ENCODE measurements at regions not wholly inside any gene's neighbourhood (a gene's known extent, or its start where the extent isn't known, plus 50 kb on each side); places are given as distances from the start of the nearest gene placed in this dataset.
"Not testable (repeated sequence)": the region's sequence is repeated elsewhere in the genome, so short reads cannot be mapped to it uniquely, and the experiment has no call there.

DNA sequence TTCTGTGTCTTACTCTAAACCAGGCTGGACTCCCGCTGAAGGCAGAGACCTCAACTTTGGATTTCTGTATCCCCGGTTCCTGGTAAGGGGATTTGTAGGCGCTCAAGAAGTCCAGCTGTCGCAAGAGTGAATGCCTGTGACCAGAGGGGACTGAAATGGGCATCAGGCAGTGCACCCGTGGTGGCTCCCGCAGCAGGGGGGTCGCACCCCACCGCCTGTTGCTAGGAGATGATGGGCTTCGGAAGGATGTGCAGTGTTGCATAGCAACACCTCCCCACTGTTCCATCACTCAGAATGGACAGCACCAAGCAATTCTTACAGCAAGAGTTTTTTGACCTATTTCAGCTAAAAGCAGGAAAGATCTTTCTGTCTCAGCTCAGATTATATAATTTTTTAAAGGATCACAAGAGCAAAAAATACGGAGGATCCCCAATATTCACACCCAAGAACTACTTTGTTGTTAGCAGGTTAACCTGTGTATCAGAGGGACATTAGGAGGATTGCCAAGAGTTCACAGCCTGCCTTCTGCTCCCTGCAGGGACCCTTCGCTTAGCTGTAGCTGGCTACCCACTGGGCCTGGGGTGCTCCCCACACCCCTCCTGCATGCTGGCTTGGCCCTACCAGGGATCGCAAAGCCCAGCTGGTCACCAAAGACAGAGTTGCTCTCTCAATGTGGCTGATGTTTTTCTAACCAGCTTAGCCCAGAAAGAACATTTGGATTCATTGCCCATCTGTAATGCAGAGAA, 63.8 kb downstream of the SOWAHC start:
- no peak overlapping the region for H3K4me3 ChIP-seq (ENCODE audit: low read length)
- DNase-seq (ENCODE audit: low read depth): no peak
- TF ChIP-seq, protein P1, sequence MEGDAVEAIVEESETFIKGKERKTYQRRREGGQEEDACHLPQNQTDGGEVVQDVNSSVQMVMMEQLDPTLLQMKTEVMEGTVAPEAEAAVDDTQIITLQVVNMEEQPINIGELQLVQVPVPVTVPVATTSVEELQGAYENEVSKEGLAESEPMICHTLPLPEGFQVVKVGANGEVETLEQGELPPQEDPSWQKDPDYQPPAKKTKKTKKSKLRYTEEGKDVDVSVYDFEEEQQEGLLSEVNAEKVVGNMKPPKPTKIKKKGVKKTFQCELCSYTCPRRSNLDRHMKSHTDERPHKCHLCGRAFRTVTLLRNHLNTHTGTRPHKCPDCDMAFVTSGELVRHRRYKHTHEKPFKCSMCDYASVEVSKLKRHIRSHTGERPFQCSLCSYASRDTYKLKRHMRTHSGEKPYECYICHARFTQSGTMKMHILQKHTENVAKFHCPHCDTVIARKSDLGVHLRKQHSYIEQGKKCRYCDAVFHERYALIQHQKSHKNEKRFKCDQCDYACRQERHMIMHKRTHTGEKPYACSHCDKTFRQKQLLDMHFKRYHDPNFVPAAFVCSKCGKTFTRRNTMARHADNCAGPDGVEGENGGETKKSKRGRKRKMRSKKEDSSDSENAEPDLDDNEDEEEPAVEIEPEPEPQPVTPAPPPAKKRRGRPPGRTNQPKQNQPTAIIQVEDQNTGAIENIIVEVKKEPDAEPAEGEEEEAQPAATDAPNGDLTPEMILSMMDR (conservative IDR thresholded peaks at IDR 0.05; ENCODE audit: low read length): no peak

- not testable (repeated sequence) for H3K4me3 ChIP-seq (ENCODE audit: low read length); DNase-seq (ENCODE audit: low read depth)
Measured at GRCh38 chr2:109678724-109679201, 64.6 kb downstream of the SOWAHC start.

DNA sequence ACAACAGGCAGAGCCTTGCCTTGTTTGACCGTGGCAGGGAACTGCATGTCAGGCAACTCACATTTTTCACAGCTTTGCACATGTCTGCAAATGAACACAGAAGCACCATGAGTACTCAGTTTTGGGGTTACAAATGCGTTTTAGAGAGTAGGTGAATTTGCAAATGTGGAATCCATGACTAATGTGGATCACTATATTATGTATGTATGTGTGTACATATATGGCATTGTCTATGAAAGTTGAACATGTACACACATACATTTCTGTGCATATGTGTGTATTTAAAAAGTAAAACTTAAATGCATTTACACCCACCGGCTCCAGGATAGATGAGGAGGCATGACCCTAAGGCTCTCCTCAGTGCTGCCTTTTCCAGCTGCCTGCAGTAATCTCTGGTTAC, 65.1 kb downstream of the SOWAHC start:
- DNase-seq (ENCODE audit: low read depth): no peak
- TF ChIP-seq, protein P1 (conservative IDR thresholded peaks at IDR 0.05; ENCODE audit: low read length): no peak

GRCh38 chr2:109679626-109680025, 65.5 kb downstream of the SOWAHC start:
- no peak for DNase-seq (ENCODE audit: low read depth)
- TF ChIP-seq, protein P1 (conservative IDR thresholded peaks at IDR 0.05; ENCODE audit: low read length): no peak
- no peak overlapping the region for H3K4me3 ChIP-seq (ENCODE audit: low read length)

More for the DNA sequence above, 65.1 kb downstream of the SOWAHC start:
- H3K4me3 ChIP-seq (ENCODE audit: low read length): no peak overlapping the region

DNA sequence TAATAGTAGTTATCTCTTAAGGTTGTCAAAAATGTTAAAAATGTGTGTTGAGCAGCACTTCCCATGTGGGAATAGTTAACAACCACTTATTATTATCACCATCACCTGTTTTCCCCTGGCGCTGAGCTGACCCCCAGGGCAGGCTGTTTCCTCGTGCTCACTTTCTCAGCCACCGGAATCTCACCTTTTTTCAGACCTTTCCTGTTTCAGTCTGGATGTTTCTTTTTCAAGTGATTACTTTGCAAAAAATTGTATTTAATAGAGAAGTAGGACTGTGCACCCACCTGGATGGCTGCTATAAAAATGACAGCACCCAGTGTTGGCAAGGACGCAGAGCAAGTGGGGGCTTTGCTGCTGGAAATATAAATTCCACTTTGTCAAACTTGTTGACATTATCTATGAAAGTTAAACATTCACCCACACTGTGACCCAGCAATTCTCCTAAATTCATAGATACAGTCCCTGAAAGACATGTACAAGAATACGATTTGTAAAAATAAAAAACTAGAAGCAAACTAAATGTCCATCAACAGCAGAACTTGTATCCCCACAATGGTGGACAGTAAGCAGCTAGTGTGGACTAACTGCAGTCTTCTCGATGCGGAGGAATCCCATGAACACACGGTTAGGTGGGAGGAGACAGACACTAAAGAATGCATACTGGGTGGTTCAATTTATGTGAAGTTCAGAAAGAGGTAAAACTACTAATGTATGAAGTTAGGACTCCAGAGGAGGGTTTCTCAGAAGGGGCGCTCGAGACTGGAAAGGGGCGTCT, 66.5 kb downstream of the SOWAHC start:
- TF ChIP-seq, protein P1 (conservative IDR thresholded peaks at IDR 0.05; ENCODE audit: low read length): no peak
- no peak overlapping the region for H3K4me3 ChIP-seq (ENCODE audit: low read length)
- DNase-seq (ENCODE audit: low read depth): no peak

DNA sequence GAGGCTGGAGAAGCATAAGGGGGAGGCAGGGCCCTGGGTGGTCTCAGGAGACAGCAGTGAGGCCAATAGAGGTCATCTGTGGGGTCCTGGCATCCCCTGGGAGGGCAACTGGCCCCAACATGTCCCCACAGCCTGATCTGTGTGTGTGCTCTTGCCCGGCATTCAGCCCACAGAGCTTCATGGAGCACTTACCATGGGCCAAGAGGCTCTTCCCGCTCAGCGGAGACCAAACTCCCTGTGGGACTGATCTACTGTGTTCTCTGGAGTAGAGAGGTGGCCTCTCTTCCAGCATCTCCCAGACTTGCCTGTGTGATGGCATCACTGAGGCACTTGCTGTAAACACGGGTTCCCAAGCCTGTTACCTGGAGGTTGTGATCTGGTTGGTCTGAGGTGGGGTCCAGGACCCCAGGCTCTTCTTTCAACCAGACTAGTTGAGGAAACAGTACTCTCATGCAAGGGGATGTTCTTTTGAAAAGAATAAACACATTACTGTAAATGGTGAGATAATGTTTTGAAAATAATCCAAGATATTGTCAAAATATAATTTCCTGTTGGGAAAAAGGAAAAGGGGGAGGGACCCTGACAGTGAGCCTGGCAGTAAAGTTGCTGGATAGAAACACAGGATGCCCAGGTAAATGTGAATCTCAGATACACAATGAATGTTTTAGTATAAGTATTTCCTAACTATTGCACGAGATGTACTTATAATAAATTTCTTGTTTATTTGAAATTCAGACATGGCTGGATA, 67.6 kb downstream of the SOWAHC start:
- no peak for DNase-seq (ENCODE audit: low read depth)
- TF ChIP-seq, protein P1 (conservative IDR thresholded peaks at IDR 0.05; ENCODE audit: low read length): no peak
- H3K4me3 ChIP-seq (ENCODE audit: low read length): no peak overlapping the region

GRCh38 chr2:109683452-109683851, 69.3 kb downstream of the SOWAHC start:
- TF ChIP-seq, protein P1 (conservative IDR thresholded peaks at IDR 0.05; ENCODE audit: low read length): no peak

More at GRCh38 chr2:109683452-109683851, 69.3 kb downstream of the SOWAHC start:
- no peak for DNase-seq (ENCODE audit: low read depth)
- H3K4me3 ChIP-seq (ENCODE audit: low read length): no peak overlapping the region
